ENCODE measurements at regions not wholly inside any gene's neighbourhood (a gene's known extent, or its start where the extent isn't known, plus 50 kb on each side); places are given as distances from the start of the nearest gene placed in this dataset.

GRCh38 chr13:99063178-99063577, 85.3 kb upstream of the DOCK9 start:
- TF ChIP-seq CTCF (IDR thresholded peaks at IDR 0.05 in 2 of 3, conservative IDR thresholded peaks at IDR 0.05 in 1 of 3; ENCODE audit: borderline replicate concordance in 1 of 3, insufficient read depth in 1 of 3, low read depth in 2 of 3, low read length in 2 of 3) (no peak), POLR2A (IDR thresholded peaks at IDR 0.05; ENCODE audit: borderline replicate concordance, extremely low read depth, insufficient read depth, insufficient read length) (no peak), EZH2 (IDR thresholded peaks at IDR 0.05) (no peak), POLR2AphosphoS5 (IDR thresholded peaks at IDR 0.05; ENCODE audit: low read depth, low read length) (no peak), JUND (IDR thresholded peaks at IDR 0.05) (no peak), ZBTB33 (IDR thresholded peaks at IDR 0.05; ENCODE audit: extremely low read depth, insufficient replicate concordance, low read length) (no peak), REST (IDR thresholded peaks at IDR 0.05; ENCODE audit: low read depth) (no peak), ZNF274 (IDR thresholded peaks at IDR 0.05; ENCODE audit: low read depth, low read length) (no peak), ATF3 (IDR thresholded peaks at IDR 0.05) (no peak), SIN3A (IDR thresholded peaks at IDR 0.05; ENCODE audit: low read depth) (no peak), YY1 (IDR thresholded peaks at IDR 0.05; ENCODE audit: extremely low read depth, insufficient replicate concordance, low read depth, low read length) (no peak), CEBPB (IDR thresholded peaks at IDR 0.05; ENCODE audit: low read depth) (no peak)

Data from HCT116 (cell line).